ENCODE measurements at regions not wholly inside any gene's neighbourhood (a gene's known extent, or its start where the extent isn't known, plus 50 kb on each side); places are given as distances from the start of the nearest gene placed in this dataset.
"Not testable (repeated sequence)": the region's sequence is repeated elsewhere in the genome, so short reads cannot be mapped to it uniquely, and the experiment has no call there.

DNA sequence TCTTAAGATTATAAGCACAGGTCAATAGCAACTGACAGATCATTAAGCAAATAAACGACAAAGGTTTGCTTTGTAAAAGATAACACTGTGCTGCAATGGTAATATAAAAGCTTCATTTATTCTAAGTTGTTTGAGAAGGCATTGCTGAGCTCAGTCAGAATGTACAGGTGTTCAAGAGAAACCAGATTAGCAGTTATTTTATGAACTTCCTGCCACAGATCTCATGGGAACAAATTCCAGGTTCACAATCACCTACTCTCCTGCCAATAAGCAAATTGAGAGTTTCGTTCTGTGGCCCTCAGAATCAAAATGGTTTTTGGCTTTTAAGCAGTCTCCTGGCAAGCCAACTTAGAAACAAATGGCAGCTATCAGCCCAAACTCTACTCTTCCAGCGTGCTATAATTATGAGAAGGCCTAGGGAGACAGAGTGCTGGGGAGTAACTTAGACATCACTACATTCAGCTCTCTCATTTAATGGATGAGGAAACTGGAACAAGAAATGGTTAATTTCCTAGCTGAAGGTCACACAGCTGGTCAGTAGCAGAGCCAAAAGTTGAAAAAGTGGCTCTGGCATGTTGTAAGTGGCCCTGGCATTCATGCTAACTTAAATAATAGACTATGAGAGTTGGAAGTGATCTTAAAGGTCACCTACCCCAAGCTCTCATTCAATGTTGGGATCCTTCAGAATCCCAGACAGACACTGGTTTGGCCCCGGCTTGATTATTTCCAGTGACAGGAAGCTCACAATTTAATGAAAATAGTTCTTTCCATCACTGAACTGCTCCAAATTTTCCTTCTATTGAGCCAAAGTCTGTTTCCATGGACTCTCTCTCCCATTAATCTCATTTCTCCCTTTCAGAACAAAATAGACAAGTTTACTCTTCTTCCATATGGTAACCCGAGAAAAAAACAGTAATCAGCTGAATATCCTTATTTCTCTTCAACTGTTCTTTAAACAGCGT is 82.6 kb upstream of the EDEM3 start:
- no peak for DNase-seq (ENCODE audit: extremely low spot score)
- POLR2A ChIA-PET = no interaction called here
- CTCF ChIA-PET = interaction anchor here (0.6 kb wide), 1 partner anchor 1322 kb away, joined by 3 read pairs; no protein-coding TSS in a partner anchor
- no peak for TF ChIP-seq FOXM1 (IDR thresholded peaks at IDR 0.05; ENCODE audit: borderline replicate concordance)
- TF ChIP-seq SUZ12 (IDR thresholded peaks at IDR 0.05) = no peak
- no peak for TF ChIP-seq TARDBP (IDR thresholded peaks at IDR 0.05)
- TF ChIP-seq CTBP1 (IDR thresholded peaks at IDR 0.05; ENCODE audit: borderline replicate concordance) = no peak
- TF ChIP-seq ARNT (IDR thresholded peaks at IDR 0.05) = no peak
- TF ChIP-seq LEF1 (IDR thresholded peaks at IDR 0.05; ENCODE audit: borderline replicate concordance) = no peak
- no peak for TF ChIP-seq ZNF384 (IDR thresholded peaks at IDR 0.05)
- TF ChIP-seq HDGF (IDR thresholded peaks at IDR 0.05; ENCODE audit: borderline replicate concordance) = no peak
- no peak for TF ChIP-seq L3MBTL2 (conservative IDR thresholded peaks at IDR 0.05)
- no peak for TF ChIP-seq BHLHE40 (IDR thresholded peaks at IDR 0.05; ENCODE audit: borderline replicate concordance)
- no peak for TF ChIP-seq FOXA1 (IDR thresholded peaks at IDR 0.05)

DNA sequence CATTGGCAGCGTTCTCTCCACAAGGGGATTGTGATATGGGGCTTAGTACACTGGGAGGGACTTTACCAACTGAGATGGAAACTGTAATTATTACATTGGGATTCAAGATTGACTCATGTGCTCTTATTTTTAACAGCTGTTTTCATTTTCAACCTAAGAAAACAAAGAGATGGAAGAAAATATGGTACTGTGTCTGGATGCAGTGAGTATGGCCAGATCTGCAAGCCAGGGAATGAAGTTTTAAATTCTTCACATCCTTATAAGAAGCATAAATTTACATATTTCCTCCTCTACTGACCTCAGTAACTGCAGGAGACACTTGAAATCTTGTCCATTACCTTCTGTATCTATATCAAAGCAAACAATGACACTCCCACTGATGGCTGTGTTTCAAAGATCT is 81.5 kb upstream of the EDEM3 start:
- POLR2A ChIA-PET = no interaction called here
- CTCF ChIA-PET = interaction anchor here (0.6 kb wide), 1 partner anchor 1323 kb away, joined by 3 read pairs; no protein-coding TSS in a partner anchor

DNA sequence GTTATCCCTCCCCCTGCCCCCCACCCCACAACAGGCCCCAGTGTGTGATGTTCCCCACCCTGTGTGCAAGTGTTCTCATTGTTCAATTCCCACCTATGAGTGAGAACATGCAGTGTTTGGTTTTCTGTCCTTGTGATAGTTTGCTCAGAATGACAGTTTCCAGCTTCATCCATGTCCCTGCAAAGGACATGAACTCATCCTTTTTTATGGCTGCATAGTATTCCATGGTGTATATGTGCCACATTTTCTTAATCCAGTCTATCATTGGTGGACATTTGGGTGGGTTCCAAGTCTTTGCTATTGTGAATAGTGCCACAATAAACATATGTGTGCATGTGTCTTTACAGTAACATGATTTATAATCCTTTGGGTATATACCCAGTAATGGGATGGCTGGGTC is 79.3 kb upstream of the EDEM3 start:
- CTCF ChIA-PET; DNase-seq (ENCODE audit: extremely low spot score); POLR2A ChIA-PET: not testable (repeated sequence)

More for the DNA sequence above, 81.5 kb upstream of the EDEM3 start:
- no peak for DNase-seq (ENCODE audit: extremely low spot score)
- TF ChIP-seq FOXK2 (IDR thresholded peaks at IDR 0.05) (no peak), ELF4 (IDR thresholded peaks at IDR 0.05) (no peak), SUZ12 (IDR thresholded peaks at IDR 0.05) (no peak), L3MBTL2 (conservative IDR thresholded peaks at IDR 0.05) (no peak), FOXM1 (IDR thresholded peaks at IDR 0.05; ENCODE audit: borderline replicate concordance) (no peak), SP1 (IDR thresholded peaks at IDR 0.05) (no peak), NFRKB (IDR thresholded peaks at IDR 0.05) (no peak), BHLHE40 (IDR thresholded peaks at IDR 0.05; ENCODE audit: borderline replicate concordance) (no peak), CTBP1 (IDR thresholded peaks at IDR 0.05; ENCODE audit: borderline replicate concordance) (no peak), TARDBP (IDR thresholded peaks at IDR 0.05) (no peak), ARNT (IDR thresholded peaks at IDR 0.05) (no peak), FOXA1 (IDR thresholded peaks at IDR 0.05) (no peak), LEF1 (IDR thresholded peaks at IDR 0.05; ENCODE audit: borderline replicate concordance) (no peak), HDGF (IDR thresholded peaks at IDR 0.05; ENCODE audit: borderline replicate concordance) (no peak), ZNF384 (IDR thresholded peaks at IDR 0.05) (no peak)
- TF ChIP-seq, protein P1, sequence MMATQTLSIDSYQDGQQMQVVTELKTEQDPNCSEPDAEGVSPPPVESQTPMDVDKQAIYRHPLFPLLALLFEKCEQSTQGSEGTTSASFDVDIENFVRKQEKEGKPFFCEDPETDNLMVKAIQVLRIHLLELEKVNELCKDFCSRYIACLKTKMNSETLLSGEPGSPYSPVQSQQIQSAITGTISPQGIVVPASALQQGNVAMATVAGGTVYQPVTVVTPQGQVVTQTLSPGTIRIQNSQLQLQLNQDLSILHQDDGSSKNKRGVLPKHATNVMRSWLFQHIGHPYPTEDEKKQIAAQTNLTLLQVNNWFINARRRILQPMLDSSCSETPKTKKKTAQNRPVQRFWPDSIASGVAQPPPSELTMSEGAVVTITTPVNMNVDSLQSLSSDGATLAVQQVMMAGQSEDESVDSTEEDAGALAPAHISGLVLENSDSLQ (IDR thresholded peaks at IDR 0.05) = no peak

DNA sequence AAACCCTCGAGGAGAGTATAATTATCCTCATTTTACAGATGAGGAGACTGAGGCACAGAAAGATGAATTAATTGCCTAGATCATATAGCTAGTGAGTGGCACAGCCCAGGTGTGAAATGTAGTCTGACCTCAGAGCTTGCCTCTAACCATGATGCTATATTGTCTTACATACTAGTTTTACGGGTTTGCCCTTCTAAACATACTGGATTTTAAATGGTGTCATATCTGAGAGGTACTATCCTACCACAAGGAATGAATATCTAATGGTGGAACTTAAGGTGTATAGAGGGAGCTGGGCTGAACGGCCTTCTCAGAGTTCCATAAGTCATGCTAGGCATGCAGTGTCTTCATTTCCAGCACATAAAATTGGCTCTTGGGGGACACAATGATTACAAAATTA is 77.9 kb upstream of the EDEM3 start:
- CTCF ChIA-PET = no interaction called here
- TF ChIP-seq HDGF (IDR thresholded peaks at IDR 0.05; ENCODE audit: borderline replicate concordance) (no peak), CTBP1 (IDR thresholded peaks at IDR 0.05; ENCODE audit: borderline replicate concordance) (no peak), ZNF384 (IDR thresholded peaks at IDR 0.05) (no peak), FOXK2 (IDR thresholded peaks at IDR 0.05) (no peak), FOXA1 (IDR thresholded peaks at IDR 0.05) (no peak), ELF4 (IDR thresholded peaks at IDR 0.05) (no peak), TARDBP (IDR thresholded peaks at IDR 0.05) (no peak), ARNT (IDR thresholded peaks at IDR 0.05) (no peak), NFRKB (IDR thresholded peaks at IDR 0.05) (no peak), BHLHE40 (IDR thresholded peaks at IDR 0.05; ENCODE audit: borderline replicate concordance) (no peak), L3MBTL2 (conservative IDR thresholded peaks at IDR 0.05) (no peak), LEF1 (IDR thresholded peaks at IDR 0.05; ENCODE audit: borderline replicate concordance) (no peak), SUZ12 (IDR thresholded peaks at IDR 0.05) (no peak), SP1 (IDR thresholded peaks at IDR 0.05) (no peak), FOXM1 (IDR thresholded peaks at IDR 0.05; ENCODE audit: borderline replicate concordance) (no peak)
- TF ChIP-seq, protein P1 (IDR thresholded peaks at IDR 0.05) = no peak
- DNase-seq (ENCODE audit: extremely low spot score) = no peak
- POLR2A ChIA-PET = no interaction called here

DNA sequence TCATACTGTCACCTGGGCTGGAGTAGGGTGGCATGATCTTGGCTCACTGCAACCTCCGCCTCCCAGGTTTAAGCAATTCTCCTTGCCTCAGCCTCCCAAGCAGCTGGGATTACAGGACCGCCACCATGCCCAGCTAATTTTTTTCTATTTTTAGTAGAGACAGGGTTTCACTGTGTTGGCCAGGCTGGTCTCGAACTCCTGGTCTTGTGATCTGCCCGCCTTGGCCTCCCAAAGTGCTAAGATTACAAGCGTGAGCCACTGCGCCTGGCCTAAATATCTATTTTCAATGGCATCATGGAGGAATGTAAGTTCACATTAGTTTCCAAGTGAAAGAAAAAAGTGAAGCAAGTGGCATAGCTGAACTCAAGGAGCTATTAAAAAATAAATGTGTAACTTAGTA is 74.8 kb upstream of the EDEM3 start:
- DNase-seq (ENCODE audit: extremely low spot score); POLR2A ChIA-PET: not testable (repeated sequence)
- CTCF ChIA-PET = interaction anchor here (0.5 to 0.7 kb wide), 2 partner anchors 21 to 860 kb away, joined by 3 to 6 read pairs; no protein-coding TSS in a partner anchor

DNA sequence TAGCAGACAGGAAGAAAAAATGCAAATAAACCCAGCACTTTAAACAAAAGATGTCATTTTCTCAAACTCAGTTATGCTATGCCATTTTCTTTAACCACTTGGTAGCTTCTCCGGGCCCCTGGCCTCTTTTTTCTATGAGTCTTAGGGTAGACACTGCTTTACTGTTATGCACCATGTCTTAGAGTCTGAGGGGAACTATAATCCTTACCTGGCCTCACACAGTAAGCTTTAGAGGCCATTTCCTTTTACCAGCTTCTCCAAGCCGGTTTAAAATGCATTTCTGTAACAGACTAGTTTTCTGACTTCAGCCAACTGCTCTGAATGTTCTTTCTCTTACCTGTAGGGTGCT is 73.7 kb upstream of the EDEM3 start:
- ChIA-PET CTCF (interaction anchor here (0.7 to 0.8 kb wide), 2 partner anchors 342 to 875 kb away, joined by 3 read pairs; no protein-coding TSS in a partner anchor), POLR2A (no interaction called here)
- TF ChIP-seq FOXA1 (IDR thresholded peaks at IDR 0.05) = no peak
- TF ChIP-seq, protein P1 (IDR thresholded peaks at IDR 0.05) = no peak
- TF ChIP-seq NFRKB (IDR thresholded peaks at IDR 0.05) = no peak
- no peak for TF ChIP-seq SUZ12 (IDR thresholded peaks at IDR 0.05)
- TF ChIP-seq SP1 (IDR thresholded peaks at IDR 0.05) = no peak
- no peak for TF ChIP-seq TARDBP (IDR thresholded peaks at IDR 0.05)
- no peak for TF ChIP-seq ELF4 (IDR thresholded peaks at IDR 0.05)
- TF ChIP-seq ZNF384 (IDR thresholded peaks at IDR 0.05) = no peak
- TF ChIP-seq L3MBTL2 (conservative IDR thresholded peaks at IDR 0.05) = no peak
- no peak for TF ChIP-seq ARNT (IDR thresholded peaks at IDR 0.05)
- no peak for TF ChIP-seq FOXM1 (IDR thresholded peaks at IDR 0.05; ENCODE audit: borderline replicate concordance)
- no peak for TF ChIP-seq FOXK2 (IDR thresholded peaks at IDR 0.05)
- no peak for TF ChIP-seq LEF1 (IDR thresholded peaks at IDR 0.05; ENCODE audit: borderline replicate concordance)
- DNase-seq (ENCODE audit: extremely low spot score) = no peak

All from HEK293T (cell line).